Endothelial cell of hepatic sinusoid (primary cell): ENCODE measurements at regions not wholly inside any gene's neighbourhood (a gene's known extent, or its start where the extent isn't known, plus 50 kb on each side); places are given as distances from the start of the nearest gene placed in this dataset.

ENCODE experiments used
- in situ Hi-C: cut with HindIII; loops from 2 replicates; pipeline ENCODE4 v1.10.0; 2017; ENCODE audit warnings: low sequenced_read_pairs

DNA sequence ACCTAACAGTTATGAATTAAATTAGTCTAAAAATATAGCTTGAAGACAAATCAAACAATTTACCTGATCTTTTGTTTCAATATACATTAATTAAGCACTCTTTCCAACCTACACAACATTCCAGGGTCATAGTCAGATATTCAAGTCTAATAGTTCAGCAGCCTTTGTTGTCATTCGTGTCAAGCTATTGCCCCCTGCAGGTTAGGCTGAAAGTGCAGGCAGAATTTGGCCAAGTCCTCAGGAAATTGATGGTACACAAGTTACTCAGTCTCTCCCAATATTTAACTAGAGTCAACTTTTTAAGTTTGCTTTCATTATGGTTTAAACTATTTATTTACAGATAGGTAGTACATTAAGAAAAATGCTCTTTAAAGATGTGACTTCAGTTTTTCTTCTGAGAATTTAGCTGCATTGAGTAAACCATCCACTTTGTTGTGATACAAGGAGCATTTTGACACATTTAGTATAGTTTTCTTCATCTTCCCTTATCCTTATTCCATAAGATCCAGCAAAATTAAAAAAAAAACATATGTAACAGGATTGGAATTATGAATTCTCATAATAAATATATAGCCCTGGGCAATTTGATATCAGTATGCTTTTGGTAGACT lies 130.3 kb upstream of the DPYD start:
- in situ Hi-C loops: no loop called here

GRCh38 chr1:98049370-98050135 lies 128.7 kb upstream of the DPYD start:
- in situ Hi-C loops: no loop called here

DNA sequence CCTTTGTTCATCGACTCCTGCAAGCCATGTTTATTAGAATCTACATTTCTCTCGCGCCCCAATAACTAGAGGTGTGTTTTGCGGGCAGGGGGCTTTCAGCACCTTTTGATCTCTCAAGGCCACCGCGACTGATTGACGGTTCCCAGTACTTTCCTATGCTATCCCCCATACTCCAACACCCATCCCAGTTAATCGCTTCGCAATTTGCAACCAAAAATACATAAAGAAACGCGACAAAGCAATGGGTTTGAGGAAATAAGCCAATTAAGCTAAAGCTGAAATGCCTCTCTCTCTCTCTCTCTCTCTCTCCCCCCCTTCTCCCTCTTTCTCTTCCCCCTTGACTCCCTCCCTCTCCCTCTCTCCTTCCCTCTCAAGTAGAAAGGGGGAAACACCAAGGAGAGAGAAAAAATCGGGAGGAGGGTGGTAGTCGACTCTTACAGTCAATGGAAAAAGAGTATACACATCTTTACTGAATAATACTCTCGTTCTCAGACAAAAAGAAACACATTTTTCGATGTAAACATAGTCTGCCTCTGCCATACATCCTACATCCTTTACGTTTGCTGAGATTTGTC lies 128.0 kb upstream of the DPYD start:
- in situ Hi-C loops: no loop called here

GRCh38 chr1:98048244-98048643 lies 127.4 kb upstream of the DPYD start:
- in situ Hi-C loops: no loop called here

- in situ Hi-C loops: no loop called here
These were observed 126.3 kb upstream of the DPYD start for GRCh38 chr1:98047171-98047570.

DNA sequence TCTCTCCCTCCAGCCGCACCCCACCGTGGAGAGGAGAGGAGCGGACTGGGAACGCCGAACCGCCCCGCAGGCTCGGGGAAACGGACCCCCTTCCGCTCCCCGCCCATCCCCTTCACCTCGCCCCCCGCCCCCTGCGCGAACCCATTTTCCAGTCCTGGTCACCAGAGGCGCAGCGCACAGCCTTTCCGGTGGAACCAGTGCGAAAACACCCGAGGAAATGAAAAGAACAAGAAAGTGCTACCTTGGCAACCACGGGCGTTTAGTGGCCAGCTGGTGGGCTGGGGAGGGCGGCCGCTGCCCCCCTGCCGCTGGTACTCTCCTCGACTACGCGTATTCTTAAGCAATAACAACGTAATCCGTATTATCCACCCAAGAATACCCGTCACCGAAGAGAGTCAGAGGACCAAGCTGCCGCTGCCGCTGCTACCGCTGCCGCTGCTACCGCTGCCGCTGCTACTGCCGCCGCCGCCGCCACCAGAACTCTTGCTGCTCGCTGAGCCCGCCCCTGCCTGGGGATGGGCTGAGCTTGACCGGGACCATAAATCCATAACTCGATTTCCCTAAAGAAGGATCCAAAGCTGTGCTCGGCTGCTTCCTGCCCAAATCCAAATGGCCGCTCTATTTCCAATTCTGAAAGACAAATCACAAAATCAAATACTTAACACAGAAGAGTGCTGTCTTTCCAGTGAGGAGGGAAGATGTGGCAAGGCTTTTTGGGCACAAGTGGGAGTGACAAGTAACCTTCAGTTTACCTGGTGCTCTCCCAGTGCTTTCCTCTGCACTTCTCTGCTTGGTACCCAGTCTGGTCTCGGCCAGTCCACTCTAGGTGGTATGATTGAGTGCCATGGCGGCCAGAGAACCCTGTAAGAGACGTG lies 125.2 kb upstream of the DPYD start:
- in situ Hi-C loops: no loop called here

DNA sequence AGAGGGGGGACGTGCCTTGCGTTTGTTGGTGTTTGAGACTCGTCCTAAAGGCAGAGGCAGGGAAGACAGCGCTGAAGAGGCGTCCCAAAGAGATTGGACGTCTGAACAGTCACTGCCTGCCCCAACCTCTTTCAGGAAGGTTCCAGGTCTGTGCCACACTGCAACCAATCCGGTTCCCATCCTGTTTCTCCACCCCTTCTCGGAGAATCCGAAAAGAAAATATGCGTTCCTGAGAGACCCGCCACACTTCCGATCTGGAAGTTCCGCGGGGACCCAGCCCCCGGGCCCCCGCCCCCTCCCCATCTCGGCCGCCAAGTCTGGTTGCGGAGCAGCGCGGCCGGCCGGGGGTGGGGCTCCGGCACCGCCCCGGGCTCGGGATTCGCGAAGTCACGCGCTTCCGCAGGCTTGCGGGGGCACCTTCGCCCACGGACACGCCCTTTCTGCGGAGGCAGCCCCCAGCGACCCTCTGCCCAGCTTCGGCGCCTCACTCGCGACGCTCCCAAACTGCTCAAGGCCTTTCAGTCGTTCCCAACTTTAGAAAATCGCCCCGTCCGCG lies 124.5 kb upstream of the DPYD start:
- in situ Hi-C loops: no loop called here

GRCh38 chr1:98044766-98045165 lies 123.9 kb upstream of the DPYD start:
- in situ Hi-C loops: no loop called here

DNA sequence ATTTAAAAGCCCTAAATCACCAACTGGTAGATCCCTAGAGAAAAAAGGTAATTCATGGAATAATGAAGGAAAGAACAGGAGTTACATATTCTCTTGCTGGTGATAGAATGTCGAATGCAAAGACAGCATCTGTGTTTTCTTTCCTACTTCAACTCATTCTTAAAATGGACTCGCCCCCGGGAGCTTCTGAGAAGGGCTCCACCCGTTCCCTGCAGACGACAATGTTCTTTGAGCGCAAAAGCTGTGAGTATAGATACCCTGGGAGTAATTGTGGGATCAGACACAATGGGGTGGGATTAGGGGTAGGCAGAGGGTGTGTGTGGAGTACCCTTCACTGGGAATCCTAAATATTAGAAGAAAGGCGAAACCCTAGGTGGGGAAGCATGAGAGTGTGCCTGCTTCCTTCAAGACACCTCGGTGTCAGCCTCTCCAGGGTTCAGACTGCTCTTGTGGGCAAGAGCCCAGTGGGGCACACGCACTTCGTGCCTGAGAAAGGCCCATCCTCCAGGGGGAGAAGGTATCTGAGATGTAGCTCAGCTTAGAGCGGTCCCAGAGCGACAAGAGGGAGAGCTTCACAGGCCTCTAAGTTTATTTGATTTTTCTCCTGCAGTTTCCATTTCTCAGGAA lies 123.3 kb upstream of the DPYD start:
- in situ Hi-C loops: no loop called here

DNA sequence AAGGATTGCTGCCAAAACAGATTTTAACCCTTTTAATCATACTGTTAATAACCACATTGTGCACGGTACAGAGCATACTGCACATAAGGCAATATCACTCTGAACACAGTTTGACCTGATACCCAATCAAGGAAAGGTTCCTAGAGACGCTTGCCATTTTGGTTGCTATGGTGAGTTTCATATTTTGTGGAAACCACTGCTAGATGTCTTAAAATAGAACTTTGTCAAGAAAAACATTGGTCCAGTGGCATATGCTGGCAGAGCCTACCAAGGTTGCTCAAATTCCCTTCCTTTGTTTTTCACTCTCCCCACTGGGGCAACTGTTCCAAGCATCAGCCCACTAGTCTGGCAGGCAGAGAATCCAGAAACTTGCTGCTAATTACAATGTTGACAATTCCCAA lies 114.8 kb upstream of the DPYD start:
- in situ Hi-C loops: no loop called here

- in situ Hi-C loops: no loop called here
These were observed 113.7 kb upstream of the DPYD start for GRCh38 chr1:98034505-98034904.

GRCh38 chr1:98032958-98033357 lies 112.1 kb upstream of the DPYD start:
- in situ Hi-C loops: no loop called here

DNA sequence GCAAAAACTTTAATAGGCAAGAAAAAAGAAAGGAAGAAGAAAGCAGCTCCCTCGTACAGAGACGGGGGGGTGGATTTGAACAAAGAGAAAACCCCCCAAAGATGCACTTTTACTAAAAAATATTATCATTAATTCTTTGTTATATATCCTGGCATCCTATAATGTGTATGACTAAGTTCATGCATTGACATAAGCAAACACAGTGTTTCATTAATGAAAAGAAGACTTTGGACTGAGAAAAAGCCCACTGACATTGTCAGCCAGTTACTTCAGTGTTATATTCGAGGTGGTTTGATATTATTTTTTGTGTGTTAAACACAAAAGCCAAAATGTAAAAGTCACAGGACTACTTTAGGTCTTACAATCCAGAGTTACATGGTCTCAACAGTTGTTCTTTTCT lies 110.1 kb upstream of the DPYD start:
- in situ Hi-C loops: no loop called here

DNA sequence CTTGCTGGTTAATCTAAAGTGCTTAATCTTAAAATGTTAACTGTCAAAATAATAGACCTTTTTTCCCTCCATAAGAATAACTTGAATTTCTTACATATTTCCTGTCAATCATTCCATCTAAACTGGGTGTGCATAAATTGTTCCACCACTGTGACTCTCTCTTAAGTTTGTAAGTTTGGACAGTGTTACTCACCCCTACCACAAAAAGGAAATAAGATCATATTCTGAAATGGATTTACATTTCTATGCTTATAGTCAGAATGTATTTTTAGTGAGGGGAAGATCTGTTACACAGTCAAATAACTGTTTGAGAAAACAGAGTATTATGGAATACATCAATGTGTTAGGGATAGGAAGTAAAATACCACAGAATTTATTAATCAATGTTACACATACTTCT lies 109.6 kb upstream of the DPYD start:
- in situ Hi-C loops: no loop called here

GRCh38 chr1:98028800-98029199 lies 108.0 kb upstream of the DPYD start:
- in situ Hi-C loops: no loop called here

DNA sequence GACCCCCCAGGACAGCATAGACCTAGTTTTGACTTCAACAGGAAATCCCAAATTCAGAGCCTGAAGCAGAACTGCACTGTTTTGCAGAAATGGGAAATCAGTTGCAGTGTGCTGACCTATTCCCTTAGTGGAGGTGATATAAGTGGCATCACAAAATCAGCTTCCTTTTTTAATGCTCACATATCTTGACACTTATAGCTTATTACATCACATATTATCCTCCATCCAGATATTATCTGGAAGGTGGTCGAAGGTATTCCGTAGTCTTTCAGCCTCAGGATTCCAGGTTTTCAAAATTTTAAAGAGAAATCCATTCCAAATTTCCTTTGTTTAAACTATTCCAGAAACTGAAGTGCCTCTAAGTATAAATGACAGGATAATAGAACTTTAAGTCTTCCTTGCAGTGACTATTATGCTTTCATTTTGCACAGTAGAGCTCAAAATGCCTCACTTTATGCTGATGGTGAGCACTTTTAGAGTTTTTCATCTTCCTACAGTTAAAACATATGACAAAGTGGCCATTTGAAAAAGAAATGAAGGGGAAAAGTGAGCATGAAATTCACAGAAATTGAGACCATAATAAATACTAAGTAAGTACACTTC lies 106.4 kb upstream of the DPYD start:
- in situ Hi-C loops: no loop called here

- in situ Hi-C loops: no loop called here
These were observed 105.0 kb upstream of the DPYD start for GRCh38 chr1:98025858-98026257.

DNA sequence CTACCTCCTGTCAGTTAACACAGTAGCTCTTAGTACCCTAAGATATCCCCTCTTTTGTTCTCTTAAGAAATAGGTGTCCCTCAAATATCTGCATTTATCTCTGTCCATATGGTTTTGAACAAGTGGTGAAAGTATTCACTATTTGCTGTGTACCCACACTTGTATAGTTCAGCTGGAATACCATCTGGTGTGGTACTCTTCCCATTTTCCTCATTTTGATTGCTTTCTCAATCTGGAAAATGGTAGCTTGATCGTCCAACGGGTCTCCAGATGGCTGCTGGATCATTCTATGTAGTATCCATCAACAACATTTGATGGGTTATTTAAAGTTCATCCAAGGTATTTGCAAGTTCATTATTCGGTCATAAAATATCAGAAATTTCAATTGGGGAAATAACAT lies 100.3 kb upstream of the DPYD start:
- in situ Hi-C loops: no loop called here

DNA sequence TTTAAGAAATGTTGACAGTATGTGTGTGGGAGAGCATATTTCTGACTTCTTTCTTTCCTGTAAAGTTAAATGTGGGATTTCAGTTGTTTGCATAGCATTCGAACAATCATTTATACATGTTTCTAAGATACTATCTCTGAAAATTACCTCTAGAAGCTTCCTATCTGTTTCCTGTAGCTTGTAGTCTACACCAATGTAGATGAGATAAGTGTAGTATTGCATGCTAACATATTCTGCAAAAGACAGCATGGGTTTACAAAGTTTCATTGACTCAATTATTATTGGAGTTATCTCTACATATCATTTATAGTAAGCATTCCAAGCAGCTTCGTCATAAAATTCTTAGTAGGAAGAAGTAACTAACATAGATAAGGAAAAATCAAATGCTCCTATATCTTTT lies 98.9 kb upstream of the DPYD start:
- in situ Hi-C loops: no loop called here

- in situ Hi-C loops: no loop called here
These were observed 97.2 kb upstream of the DPYD start for GRCh38 chr1:98018074-98018473.
